SIG-M5 treated with dmso at 0.1 percent for 504 hours (cell line): ENCODE measurements at regions not wholly inside any gene's neighbourhood (a gene's known extent, or its start where the extent isn't known, plus 50 kb on each side); places are given as distances from the start of the nearest gene placed in this dataset.

Experiments
- DNase-seq: peaks from one replicate; lab custom pipeline; 2025; ENCODE audit not compliant: unreplicated experiment; lab: John Stamatoyannopoulos, UW

GRCh38 chr6:91500689-91501303 lies 913.9 kb upstream of the MAP3K7 start:
- no peak for DNase-seq

- no peak for DNase-seq
Observed at GRCh38 chr6:91498576-91498975, 911.7 kb upstream of the MAP3K7 start.

- no peak for DNase-seq
Observed at GRCh38 chr6:91497770-91498169, 910.9 kb upstream of the MAP3K7 start.

- DNase-seq: no peak
Observed at GRCh38 chr6:91490671-91491301, 903.9 kb upstream of the MAP3K7 start.

GRCh38 chr6:91487696-91488392 lies 901.0 kb upstream of the MAP3K7 start:
- peak; percentile 28 for DNase-seq

GRCh38 chr6:91486200-91486599 lies 899.3 kb upstream of the MAP3K7 start:
- DNase-seq: no peak

GRCh38 chr6:91485047-91485446 lies 898.2 kb upstream of the MAP3K7 start:
- no peak for DNase-seq

- DNase-seq: no peak
Observed at GRCh38 chr6:91483415-91484105, 896.7 kb upstream of the MAP3K7 start.

GRCh38 chr6:91482498-91482897 lies 895.6 kb upstream of the MAP3K7 start:
- DNase-seq: no peak

GRCh38 chr6:91480402-91480801 lies 893.5 kb upstream of the MAP3K7 start:
- DNase-seq: no peak

GRCh38 chr6:91477688-91478087 lies 890.8 kb upstream of the MAP3K7 start:
- DNase-seq: no peak

GRCh38 chr6:91476000-91476399 lies 889.1 kb upstream of the MAP3K7 start:
- peak; percentile 8 for DNase-seq

GRCh38 chr6:91465393-91465792 lies 878.5 kb upstream of the MAP3K7 start:
- DNase-seq: no peak

- no peak for DNase-seq
Observed at GRCh38 chr6:91464718-91465117, 877.8 kb upstream of the MAP3K7 start.

GRCh38 chr6:91464201-91464600 lies 877.3 kb upstream of the MAP3K7 start:
- no peak for DNase-seq

GRCh38 chr6:91462241-91462640 lies 875.4 kb upstream of the MAP3K7 start:
- no peak for DNase-seq

- no peak for DNase-seq
Observed at GRCh38 chr6:91453224-91453878, 866.5 kb upstream of the MAP3K7 start.

GRCh38 chr6:91449539-91449938 lies 862.7 kb upstream of the MAP3K7 start:
- no peak for DNase-seq

- no peak for DNase-seq
Observed at GRCh38 chr6:91447530-91448254, 860.8 kb upstream of the MAP3K7 start.

GRCh38 chr6:91447081-91447480 lies 860.2 kb upstream of the MAP3K7 start:
- DNase-seq: no peak

- DNase-seq: no peak
Observed at GRCh38 chr6:91443405-91443804, 856.5 kb upstream of the MAP3K7 start.
